ENCODE measurements at regions not wholly inside any gene's neighbourhood (a gene's known extent, or its start where the extent isn't known, plus 50 kb on each side); places are given as distances from the start of the nearest gene placed in this dataset.

GRCh38 chr3:155029941-155030340, 50.2 kb upstream of the MME start:
- no peak for DNase-seq

- DNase-seq: no peak
Observed at GRCh38 chr3:155026999-155027591, 53.0 kb upstream of the MME start.

- no peak for DNase-seq
Observed at GRCh38 chr3:155024006-155024638, 56.0 kb upstream of the MME start.

GRCh38 chr3:155022896-155023295, 57.2 kb upstream of the MME start:
- no peak for DNase-seq

GRCh38 chr3:155019575-155019974, 60.5 kb upstream of the MME start:
- DNase-seq: no peak

GRCh38 chr3:155018621-155019330, 61.3 kb upstream of the MME start:
- no peak for DNase-seq

GRCh38 chr3:155015776-155016436, 64.2 kb upstream of the MME start:
- DNase-seq: no peak

GRCh38 chr3:155014953-155015352, 65.2 kb upstream of the MME start:
- no peak for DNase-seq

- no peak for DNase-seq
Observed at GRCh38 chr3:155013427-155013826, 66.7 kb upstream of the MME start.

- DNase-seq: no peak
Observed at GRCh38 chr3:155012584-155012983, 67.5 kb upstream of the MME start.

- no peak for DNase-seq
Observed at GRCh38 chr3:155010416-155010815, 69.7 kb upstream of the MME start.

GRCh38 chr3:155009217-155009616, 70.9 kb upstream of the MME start:
- DNase-seq: no peak

GRCh38 chr3:155007729-155008128, 72.4 kb upstream of the MME start:
- no peak for DNase-seq

- no peak for DNase-seq
Observed at GRCh38 chr3:155001289-155002010, 78.7 kb upstream of the MME start.

GRCh38 chr3:154992655-154993054, 87.5 kb upstream of the MME start:
- no peak for DNase-seq

GRCh38 chr3:154990543-154990942, 89.6 kb upstream of the MME start:
- no peak for DNase-seq

- no peak for DNase-seq
Observed at GRCh38 chr3:154987846-154988245, 92.3 kb upstream of the MME start.

GRCh38 chr3:154981664-154982063, 98.5 kb upstream of the MME start:
- DNase-seq: no peak

- no peak for DNase-seq
Observed at GRCh38 chr3:154981201-154981600, 98.9 kb upstream of the MME start.

GRCh38 chr3:154979331-154979730, 100.8 kb upstream of the MME start:
- DNase-seq: no peak

GRCh38 chr3:154977666-154978065, 102.5 kb upstream of the MME start:
- DNase-seq: no peak
